ENCODE measurements at regions not wholly inside any gene's neighbourhood (a gene's known extent, or its start where the extent isn't known, plus 50 kb on each side); places are given as distances from the start of the nearest gene placed in this dataset.

DNA sequence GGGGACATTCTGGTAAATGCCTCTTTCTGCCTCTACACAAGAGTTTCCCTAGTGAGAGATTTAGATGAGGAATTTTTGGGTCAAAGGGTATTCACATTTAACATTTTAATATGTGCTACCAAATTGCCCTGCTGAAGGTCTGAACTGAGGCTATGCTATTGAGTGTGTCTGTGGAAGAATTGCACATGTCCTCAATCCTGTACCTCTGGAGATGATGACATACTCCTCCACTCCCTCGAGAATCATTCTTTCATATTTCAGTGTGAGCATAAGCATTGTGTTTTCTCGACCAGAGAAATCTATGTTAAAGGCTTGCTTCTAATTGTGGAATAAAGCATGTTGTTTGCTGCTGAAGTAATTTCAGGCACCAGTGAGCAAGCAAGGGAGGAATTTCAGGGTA is 110.5 kb downstream of the TSN start (continued):
- no peak for TF ChIP-seq ZNF511 (CRISPR knock-in tag; IDR thresholded peaks at IDR 0.05)
- TF ChIP-seq PTBP1 (IDR thresholded peaks at IDR 0.05; ENCODE audit: low read depth, low read length): no peak
- TF ChIP-seq NFE2 (IDR thresholded peaks at IDR 0.05; ENCODE audit: low read depth): no peak
- no peak for TF ChIP-seq CREM (IDR thresholded peaks at IDR 0.05; ENCODE audit: low read depth)
- TF ChIP-seq BDP1 (IDR thresholded peaks at IDR 0.05; ENCODE audit: insufficient read depth, insufficient read length): no peak
- TF ChIP-seq ZNF165 (CRISPR knock-in tag; IDR thresholded peaks at IDR 0.05; ENCODE audit: borderline replicate concordance): no peak
- no peak for TF ChIP-seq FUS (optimal IDR thresholded peaks at IDR 0.05; ENCODE audit: low read depth, low read length)
- TF ChIP-seq ZBTB17 (CRISPR knock-in tag; IDR thresholded peaks at IDR 0.05): no peak

DNA sequence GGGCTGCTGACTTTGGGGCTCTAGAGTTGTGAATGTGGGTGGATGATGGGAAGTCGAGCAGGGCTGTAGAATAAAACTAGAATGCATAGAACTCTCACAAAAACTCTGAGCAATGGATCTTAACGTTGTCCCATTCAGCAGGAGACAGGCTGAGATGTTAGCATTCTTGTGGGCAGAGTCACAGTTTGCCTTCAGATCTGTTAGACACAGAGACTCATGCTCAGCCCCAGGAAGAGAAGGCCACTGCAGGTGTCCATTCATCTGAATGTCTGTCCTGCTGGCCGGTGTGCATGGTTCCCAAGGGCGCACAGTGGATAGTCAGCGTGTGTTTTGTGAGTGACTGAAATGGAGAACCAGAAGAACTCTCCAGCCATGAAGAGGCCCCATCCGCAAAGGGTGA is 111.3 kb downstream of the TSN start:
- DNase-seq (ENCODE audit: extremely low read depth in 1 of 4, low spot score in 3 of 4) (no peak), ATAC-seq (no peak), FAIRE-seq (no peak)
- Histone ChIP-seq H4K20me1 (replicated peaks; ENCODE audit: control insufficient read depth, insufficient read depth, low read length) (0 out of 2 replicates have a peak, but pooled peaks cover 3% of the 10 kb centered on the region), H3K4me1 (replicated peaks in 1 of 2; ENCODE audit: control insufficient read depth in 2 of 2, insufficient read depth in 2 of 2, low read length in 2 of 2) (no peaks in the 10 kb centered on the region), H3K9me3 (replicated peaks; ENCODE audit: control insufficient read depth, insufficient read depth, low read depth, low read length) (no peaks in the 10 kb centered on the region), H3K79me2 (ENCODE audit: control insufficient read depth, insufficient read depth, low read length) (no peaks in the 10 kb centered on the region), H3K27ac (ENCODE audit: extremely low read depth, low read depth, low read length) (no peak overlapping the region), H2AFZ (ENCODE audit: low read depth, low read length) (no peak overlapping the region), H3K9me1 (ENCODE audit: control insufficient read depth, insufficient read depth, low read length) (no peaks in the 10 kb centered on the region), H3K27me3 (ENCODE audit: control insufficient read depth in 2 of 2, insufficient read depth in 2 of 2, low read length in 2 of 2) (peaks cover 2 to 21% of the 10 kb centered on the region in 2 experiments; a peak in 2 of 5 replicates), H3K9ac (ENCODE audit: insufficient read depth in 1 of 2, low read depth in 2 of 2, low read length in 2 of 2) (no peak overlapping the region), H3K4me2 (ENCODE audit: insufficient read depth, low read length) (no peak overlapping the region), H3K4me3 (no peak overlapping the region), H3K36me3 (ENCODE audit: control insufficient read depth, insufficient read depth, low read length) (no peaks in the 10 kb centered on the region)
- ChIA-PET POLR2A (no interaction called here), CTCF (ENCODE audit: low intra/inter-chr PET ratio) (no interaction called here)
- 0% methylated on average over 6 of the region's 6 CpGs for WGBS (ENCODE audit: insufficient coverage, low coverage, missing lambda C conversion rate)
- in situ Hi-C loops (cut with MboI) (no loop called here), intact Hi-C loops (cut with micrococcal nuclease) (no loop called here)
- no TSS peak for BruUV-seq (replicated peaks)
- TF ChIP-seq CCNT2 (IDR thresholded peaks at IDR 0.05; ENCODE audit: borderline replicate concordance, extremely low read depth, insufficient read length, low read depth, low read length) (no peak), XRCC5 (IDR thresholded peaks at IDR 0.05; ENCODE audit: low read depth, low read length) (no peak), ESRRA (IDR thresholded peaks at IDR 0.05; ENCODE audit: borderline replicate concordance, low read depth) (no peak), ZBTB7A (IDR thresholded peaks at IDR 0.05; ENCODE audit: borderline replicate concordance, control insufficient read depth, low read depth, low read length) (no peak), SIX5 (IDR thresholded peaks at IDR 0.05; ENCODE audit: borderline replicate concordance in 1 of 2, insufficient read depth in 1 of 2, low read depth in 1 of 2, low read length in 2 of 2) (no peak), ETV1 (tag; conservative IDR thresholded peaks at IDR 0.05; ENCODE audit: low read depth) (no peak)
- TF ChIP-seq, protein P1, sequence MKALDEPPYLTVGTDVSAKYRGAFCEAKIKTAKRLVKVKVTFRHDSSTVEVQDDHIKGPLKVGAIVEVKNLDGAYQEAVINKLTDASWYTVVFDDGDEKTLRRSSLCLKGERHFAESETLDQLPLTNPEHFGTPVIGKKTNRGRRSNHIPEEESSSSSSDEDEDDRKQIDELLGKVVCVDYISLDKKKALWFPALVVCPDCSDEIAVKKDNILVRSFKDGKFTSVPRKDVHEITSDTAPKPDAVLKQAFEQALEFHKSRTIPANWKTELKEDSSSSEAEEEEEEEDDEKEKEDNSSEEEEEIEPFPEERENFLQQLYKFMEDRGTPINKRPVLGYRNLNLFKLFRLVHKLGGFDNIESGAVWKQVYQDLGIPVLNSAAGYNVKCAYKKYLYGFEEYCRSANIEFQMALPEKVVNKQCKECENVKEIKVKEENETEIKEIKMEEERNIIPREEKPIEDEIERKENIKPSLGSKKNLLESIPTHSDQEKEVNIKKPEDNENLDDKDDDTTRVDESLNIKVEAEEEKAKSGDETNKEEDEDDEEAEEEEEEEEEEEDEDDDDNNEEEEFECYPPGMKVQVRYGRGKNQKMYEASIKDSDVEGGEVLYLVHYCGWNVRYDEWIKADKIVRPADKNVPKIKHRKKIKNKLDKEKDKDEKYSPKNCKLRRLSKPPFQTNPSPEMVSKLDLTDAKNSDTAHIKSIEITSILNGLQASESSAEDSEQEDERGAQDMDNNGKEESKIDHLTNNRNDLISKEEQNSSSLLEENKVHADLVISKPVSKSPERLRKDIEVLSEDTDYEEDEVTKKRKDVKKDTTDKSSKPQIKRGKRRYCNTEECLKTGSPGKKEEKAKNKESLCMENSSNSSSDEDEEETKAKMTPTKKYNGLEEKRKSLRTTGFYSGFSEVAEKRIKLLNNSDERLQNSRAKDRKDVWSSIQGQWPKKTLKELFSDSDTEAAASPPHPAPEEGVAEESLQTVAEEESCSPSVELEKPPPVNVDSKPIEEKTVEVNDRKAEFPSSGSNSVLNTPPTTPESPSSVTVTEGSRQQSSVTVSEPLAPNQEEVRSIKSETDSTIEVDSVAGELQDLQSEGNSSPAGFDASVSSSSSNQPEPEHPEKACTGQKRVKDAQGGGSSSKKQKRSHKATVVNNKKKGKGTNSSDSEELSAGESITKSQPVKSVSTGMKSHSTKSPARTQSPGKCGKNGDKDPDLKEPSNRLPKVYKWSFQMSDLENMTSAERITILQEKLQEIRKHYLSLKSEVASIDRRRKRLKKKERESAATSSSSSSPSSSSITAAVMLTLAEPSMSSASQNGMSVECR (CRISPR knock-in tag; IDR thresholded peaks at IDR 0.05): no peak
